ENCODE measurements at regions not wholly inside any gene's neighbourhood (a gene's known extent, or its start where the extent isn't known, plus 50 kb on each side); places are given as distances from the start of the nearest gene placed in this dataset.
"Not testable (repeated sequence)": the region's sequence is repeated elsewhere in the genome, so short reads cannot be mapped to it uniquely, and the experiment has no call there.

GRCh38 chr6:168850027-168850736 is 403.5 kb downstream of the THBS2 start:
- TF ChIP-seq YY1 (IDR thresholded peaks at IDR 0.05; ENCODE audit: insufficient read depth, insufficient read length); ZNF274 (IDR thresholded peaks at IDR 0.05; ENCODE audit: low read depth, low read length): not testable (repeated sequence)
